ENCODE measurements at regions not wholly inside any gene's neighbourhood (a gene's known extent, or its start where the extent isn't known, plus 50 kb on each side); places are given as distances from the start of the nearest gene placed in this dataset.

GRCh38 chr13:85431720-85432119, 367.5 kb downstream of the SLITRK6 start:
- Histone ChIP-seq H3K27me3 (replicated peaks; ENCODE audit: control insufficient read depth, insufficient read depth, low read length, poor library complexity, severe bottlenecking) (no peaks in the 10 kb centered on the region), H3K4me3 (ENCODE audit: insufficient read depth, low read depth, low read length, poor library complexity, severe bottlenecking) (no peak overlapping the region), H3K9me3 (ENCODE audit: control insufficient read depth, low read length) (no peaks in the 10 kb centered on the region), H3K36me3 (ENCODE audit: control insufficient read depth, insufficient read depth, low read length) (no peaks in the 10 kb centered on the region), H3K27ac (ENCODE audit: insufficient read depth, low read length, poor library complexity, severe bottlenecking) (no peak overlapping the region), H3K4me1 (ENCODE audit: control insufficient read depth, insufficient read depth, low read length, poor library complexity, severe bottlenecking) (no peaks in the 10 kb centered on the region)
- DNase-seq: no peak

DNA sequence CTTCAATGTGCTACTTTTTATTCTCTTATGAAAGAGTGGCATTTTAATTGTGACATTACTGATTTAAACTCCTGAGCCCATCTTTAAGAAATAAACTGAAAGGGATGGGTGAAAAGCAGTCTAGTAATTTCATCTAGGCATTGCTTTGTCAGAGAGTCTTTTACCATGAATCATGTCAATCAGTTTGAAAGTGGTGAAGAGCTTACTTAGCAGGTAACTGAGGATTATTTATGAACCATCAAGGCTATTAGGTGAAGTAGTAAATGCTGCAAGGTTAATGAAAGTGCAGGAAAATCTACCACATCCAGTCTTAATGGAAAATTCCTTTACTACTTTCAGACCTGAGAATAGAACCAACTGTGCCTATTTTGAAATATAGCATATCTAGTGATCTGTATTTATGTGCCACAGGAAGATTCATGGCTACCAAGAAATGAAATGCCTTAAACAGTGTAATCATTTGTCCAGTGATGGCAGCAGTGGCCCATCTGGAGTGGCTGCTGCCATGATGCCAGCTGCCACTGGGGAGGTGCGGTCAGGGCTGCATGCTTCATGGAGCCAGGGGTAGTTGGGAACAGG, 368.9 kb downstream of the SLITRK6 start:
- Histone ChIP-seq H3K9me3 (ENCODE audit: control insufficient read depth, low read length) (no peaks in the 10 kb centered on the region), H3K27me3 (replicated peaks; ENCODE audit: control insufficient read depth, insufficient read depth, low read length, poor library complexity, severe bottlenecking) (no peaks in the 10 kb centered on the region), H3K27ac (ENCODE audit: insufficient read depth, low read length, poor library complexity, severe bottlenecking) (no peak overlapping the region), H3K36me3 (ENCODE audit: control insufficient read depth, insufficient read depth, low read length) (no peaks in the 10 kb centered on the region), H3K4me3 (ENCODE audit: insufficient read depth, low read depth, low read length, poor library complexity, severe bottlenecking) (no peak overlapping the region), H3K4me1 (ENCODE audit: control insufficient read depth, insufficient read depth, low read length, poor library complexity, severe bottlenecking) (no peaks in the 10 kb centered on the region)
- DNase-seq: no peak

DNA sequence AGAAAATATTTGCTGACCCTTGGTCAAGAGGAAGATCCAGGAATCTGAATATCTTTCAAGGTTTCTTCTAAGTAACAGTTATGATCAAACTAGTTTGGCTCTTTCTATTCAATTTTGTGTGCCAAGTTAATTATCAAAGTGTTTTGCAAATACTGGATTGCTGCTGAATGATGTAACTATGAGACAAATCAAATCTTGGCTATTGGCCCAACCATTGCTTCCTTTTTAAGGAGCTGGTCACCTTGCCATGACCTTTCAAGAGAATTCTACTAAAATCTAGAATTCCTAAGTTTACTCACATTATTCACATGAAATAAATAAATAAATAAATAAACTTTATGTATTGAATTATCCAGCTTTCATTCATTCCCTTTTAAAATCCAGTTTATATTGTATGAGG, 371.8 kb downstream of the SLITRK6 start:
- no peak overlapping the region for H3K4me3 ChIP-seq (ENCODE audit: insufficient read depth, low read depth, low read length, poor library complexity, severe bottlenecking)
- no peaks in the 10 kb centered on the region for H3K36me3 ChIP-seq (ENCODE audit: control insufficient read depth, insufficient read depth, low read length)
- H3K27ac ChIP-seq (ENCODE audit: insufficient read depth, low read length, poor library complexity, severe bottlenecking): no peak overlapping the region
- no peaks in the 10 kb centered on the region for H3K4me1 ChIP-seq (ENCODE audit: control insufficient read depth, insufficient read depth, low read length, poor library complexity, severe bottlenecking)
- H3K9me3 ChIP-seq (ENCODE audit: control insufficient read depth, low read length): no peaks in the 10 kb centered on the region
- DNase-seq: no peak
- H3K27me3 ChIP-seq (replicated peaks; ENCODE audit: control insufficient read depth, insufficient read depth, low read length, poor library complexity, severe bottlenecking): no peaks in the 10 kb centered on the region

DNA sequence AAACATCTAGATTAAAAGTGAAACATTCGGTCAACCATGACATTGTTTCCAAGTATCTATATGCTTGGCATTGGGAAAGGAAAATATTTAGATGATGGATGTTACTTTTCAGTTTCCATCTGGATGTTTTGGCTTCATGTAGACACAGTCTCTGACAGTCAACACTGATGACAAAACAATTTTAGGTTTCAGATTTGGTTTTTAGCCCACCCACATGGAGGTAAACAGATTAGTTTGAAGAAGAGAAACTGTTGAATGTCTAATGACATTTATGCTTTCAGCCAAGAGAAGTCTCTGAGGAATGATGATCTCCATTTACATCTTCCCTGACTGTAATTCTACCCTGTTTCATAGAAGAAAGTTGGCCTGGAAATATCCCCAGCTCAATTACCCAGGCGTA, 379.1 kb downstream of the SLITRK6 start:
- H3K4me1 ChIP-seq (ENCODE audit: control insufficient read depth, insufficient read depth, low read length, poor library complexity, severe bottlenecking): no peaks in the 10 kb centered on the region
- H3K27me3 ChIP-seq (replicated peaks; ENCODE audit: control insufficient read depth, insufficient read depth, low read length, poor library complexity, severe bottlenecking): no peaks in the 10 kb centered on the region
- no peak overlapping the region for H3K4me3 ChIP-seq (ENCODE audit: insufficient read depth, low read depth, low read length, poor library complexity, severe bottlenecking)
- no peak overlapping the region for H3K27ac ChIP-seq (ENCODE audit: insufficient read depth, low read length, poor library complexity, severe bottlenecking)
- no peaks in the 10 kb centered on the region for H3K9me3 ChIP-seq (ENCODE audit: control insufficient read depth, low read length)
- no peak for DNase-seq
- H3K36me3 ChIP-seq (ENCODE audit: control insufficient read depth, insufficient read depth, low read length): no peaks in the 10 kb centered on the region

DNA sequence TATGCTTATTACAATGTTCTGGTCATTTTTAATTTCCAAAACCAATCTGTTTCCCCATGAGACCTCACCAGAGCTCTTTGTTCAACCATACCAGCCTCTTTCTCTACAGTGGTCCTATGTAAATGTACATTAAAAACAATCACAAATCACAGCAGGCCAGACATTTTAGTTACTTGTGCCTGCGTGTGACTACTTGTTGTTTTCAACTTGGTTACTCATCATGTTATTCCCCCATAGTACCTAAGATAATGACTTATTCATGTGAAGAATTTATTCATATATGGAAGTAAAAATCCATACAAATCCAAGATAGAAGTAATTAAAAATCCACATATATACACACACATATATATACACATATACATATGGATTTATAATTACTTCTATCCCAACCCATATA, 379.6 kb downstream of the SLITRK6 start:
- Histone ChIP-seq H3K27me3 (replicated peaks; ENCODE audit: control insufficient read depth, insufficient read depth, low read length, poor library complexity, severe bottlenecking) (no peaks in the 10 kb centered on the region), H3K36me3 (ENCODE audit: control insufficient read depth, insufficient read depth, low read length) (no peaks in the 10 kb centered on the region), H3K4me3 (ENCODE audit: insufficient read depth, low read depth, low read length, poor library complexity, severe bottlenecking) (no peak overlapping the region), H3K9me3 (ENCODE audit: control insufficient read depth, low read length) (no peaks in the 10 kb centered on the region), H3K27ac (ENCODE audit: insufficient read depth, low read length, poor library complexity, severe bottlenecking) (no peak overlapping the region), H3K4me1 (ENCODE audit: control insufficient read depth, insufficient read depth, low read length, poor library complexity, severe bottlenecking) (no peaks in the 10 kb centered on the region)
- DNase-seq: no peak

DNA sequence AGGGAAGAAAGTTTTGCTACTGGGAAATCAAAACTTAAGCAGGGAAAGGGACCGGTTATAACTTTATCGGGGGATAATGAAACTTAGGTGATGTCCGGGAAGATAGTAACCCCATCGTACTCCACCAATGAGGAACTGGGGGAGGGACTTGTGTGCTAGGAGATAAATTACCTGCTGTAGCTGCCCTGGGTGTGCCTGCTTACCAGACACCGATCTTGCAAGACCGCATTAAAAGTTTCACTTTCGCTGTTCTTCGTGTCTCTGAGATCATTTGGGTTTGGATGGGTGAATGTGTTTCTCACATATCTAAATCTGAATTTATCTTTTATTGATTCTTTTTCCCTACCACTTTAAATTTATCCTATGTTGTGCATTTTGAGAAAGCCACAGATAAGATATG, 381.4 kb downstream of the SLITRK6 start:
- DNase-seq: no peak
- H3K27me3 ChIP-seq (replicated peaks; ENCODE audit: control insufficient read depth, insufficient read depth, low read length, poor library complexity, severe bottlenecking): no peaks in the 10 kb centered on the region
- no peaks in the 10 kb centered on the region for H3K36me3 ChIP-seq (ENCODE audit: control insufficient read depth, insufficient read depth, low read length)
- H3K27ac ChIP-seq (ENCODE audit: insufficient read depth, low read length, poor library complexity, severe bottlenecking): no peak overlapping the region
- no peak overlapping the region for H3K4me3 ChIP-seq (ENCODE audit: insufficient read depth, low read depth, low read length, poor library complexity, severe bottlenecking)
- no peaks in the 10 kb centered on the region for H3K4me1 ChIP-seq (ENCODE audit: control insufficient read depth, insufficient read depth, low read length, poor library complexity, severe bottlenecking)
- H3K9me3 ChIP-seq (ENCODE audit: control insufficient read depth, low read length): no peaks in the 10 kb centered on the region

GRCh38 chr13:85413664-85414063, 385.6 kb downstream of the SLITRK6 start:
- H3K27ac ChIP-seq (ENCODE audit: insufficient read depth, low read length, poor library complexity, severe bottlenecking): no peak overlapping the region
- H3K27me3 ChIP-seq (replicated peaks; ENCODE audit: control insufficient read depth, insufficient read depth, low read length, poor library complexity, severe bottlenecking): no peaks in the 10 kb centered on the region
- no peak overlapping the region for H3K4me3 ChIP-seq (ENCODE audit: insufficient read depth, low read depth, low read length, poor library complexity, severe bottlenecking)
- DNase-seq: no peak
- H3K36me3 ChIP-seq (ENCODE audit: control insufficient read depth, insufficient read depth, low read length): no peaks in the 10 kb centered on the region
- no peaks in the 10 kb centered on the region for H3K9me3 ChIP-seq (ENCODE audit: control insufficient read depth, low read length)
- H3K4me1 ChIP-seq (ENCODE audit: control insufficient read depth, insufficient read depth, low read length, poor library complexity, severe bottlenecking): no peaks in the 10 kb centered on the region

- no peak for DNase-seq
- no peaks in the 10 kb centered on the region for H3K4me1 ChIP-seq (ENCODE audit: control insufficient read depth, insufficient read depth, low read length, poor library complexity, severe bottlenecking)
- H3K4me3 ChIP-seq (ENCODE audit: insufficient read depth, low read depth, low read length, poor library complexity, severe bottlenecking): no peak overlapping the region
- H3K9me3 ChIP-seq (ENCODE audit: control insufficient read depth, low read length): no peaks in the 10 kb centered on the region
- H3K36me3 ChIP-seq (ENCODE audit: control insufficient read depth, insufficient read depth, low read length): no peaks in the 10 kb centered on the region
- no peak overlapping the region for H3K27ac ChIP-seq (ENCODE audit: insufficient read depth, low read length, poor library complexity, severe bottlenecking)
- H3K27me3 ChIP-seq (replicated peaks; ENCODE audit: control insufficient read depth, insufficient read depth, low read length, poor library complexity, severe bottlenecking): no peaks in the 10 kb centered on the region
Observed at GRCh38 chr13:85412448-85412847, 386.8 kb downstream of the SLITRK6 start.

DNA sequence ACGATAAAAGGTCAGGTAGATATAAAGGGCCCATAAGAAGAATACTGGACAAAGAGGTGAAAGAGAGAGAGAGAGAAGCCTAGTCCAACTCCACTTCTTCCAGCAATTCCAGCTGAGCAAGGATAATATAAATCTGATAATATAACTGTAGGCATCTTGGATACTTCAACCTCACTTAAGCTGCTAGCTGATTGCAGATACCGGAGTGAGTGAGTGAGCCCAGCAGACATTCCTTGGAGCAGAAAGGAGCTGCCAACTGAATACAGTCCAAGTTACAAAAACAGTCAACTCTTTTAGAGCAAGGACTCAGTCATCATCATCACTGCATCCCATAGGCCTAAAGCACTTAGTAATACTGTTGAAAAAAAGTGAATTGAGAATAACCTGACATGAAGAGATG, 387.6 kb downstream of the SLITRK6 start:
- H3K4me3 ChIP-seq (ENCODE audit: insufficient read depth, low read depth, low read length, poor library complexity, severe bottlenecking): no peak overlapping the region
- no peak overlapping the region for H3K27ac ChIP-seq (ENCODE audit: insufficient read depth, low read length, poor library complexity, severe bottlenecking)
- DNase-seq: no peak
- no peaks in the 10 kb centered on the region for H3K4me1 ChIP-seq (ENCODE audit: control insufficient read depth, insufficient read depth, low read length, poor library complexity, severe bottlenecking)
- H3K27me3 ChIP-seq (replicated peaks; ENCODE audit: control insufficient read depth, insufficient read depth, low read length, poor library complexity, severe bottlenecking): no peaks in the 10 kb centered on the region
- H3K36me3 ChIP-seq (ENCODE audit: control insufficient read depth, insufficient read depth, low read length): no peaks in the 10 kb centered on the region
- no peaks in the 10 kb centered on the region for H3K9me3 ChIP-seq (ENCODE audit: control insufficient read depth, low read length)

DNA sequence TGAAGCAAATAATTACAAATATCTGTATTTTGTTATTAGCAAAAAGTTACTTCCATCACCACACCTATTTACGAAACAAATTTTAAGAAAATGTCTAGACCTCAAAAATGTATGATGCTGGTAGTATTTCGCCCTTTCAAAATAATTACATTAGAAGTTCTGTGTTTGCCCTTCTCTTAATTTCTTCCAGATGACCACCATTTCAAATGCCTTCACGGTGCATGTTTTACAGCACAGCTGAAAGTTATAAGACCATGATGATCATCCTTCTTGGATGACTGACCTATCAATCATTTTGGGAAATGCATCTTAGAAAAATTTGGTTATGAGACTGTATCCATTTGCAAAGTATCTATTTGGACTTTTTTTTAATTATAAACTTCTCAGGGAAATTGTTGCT, 390.8 kb downstream of the SLITRK6 start:
- no peaks in the 10 kb centered on the region for H3K27me3 ChIP-seq (replicated peaks; ENCODE audit: control insufficient read depth, insufficient read depth, low read length, poor library complexity, severe bottlenecking)
- no peaks in the 10 kb centered on the region for H3K36me3 ChIP-seq (ENCODE audit: control insufficient read depth, insufficient read depth, low read length)
- H3K4me1 ChIP-seq (ENCODE audit: control insufficient read depth, insufficient read depth, low read length, poor library complexity, severe bottlenecking): no peaks in the 10 kb centered on the region
- no peaks in the 10 kb centered on the region for H3K9me3 ChIP-seq (ENCODE audit: control insufficient read depth, low read length)
- no peak overlapping the region for H3K27ac ChIP-seq (ENCODE audit: insufficient read depth, low read length, poor library complexity, severe bottlenecking)
- H3K4me3 ChIP-seq (ENCODE audit: insufficient read depth, low read depth, low read length, poor library complexity, severe bottlenecking): no peak overlapping the region
- DNase-seq: no peak
